HuH-7 (cell line): ENCODE measurements at regions not wholly inside any gene's neighbourhood (a gene's known extent, or its start where the extent isn't known, plus 50 kb on each side); places are given as distances from the start of the nearest gene placed in this dataset.
"Not testable (repeated sequence)": the region's sequence is repeated elsewhere in the genome, so short reads cannot be mapped to it uniquely, and the experiment has no call there.

Source experiments
- DNase-seq: peaks from one replicate; pipeline ENCODE4 v3.0.0; 2011; ENCODE audit warnings: low spot score

GRCh38 chr1:121519042-121519755, 334.4 kb downstream of the SRGAP2C start:
- peak; percentile 61 for DNase-seq

- not testable (repeated sequence) for DNase-seq
Measured at GRCh38 chr1:121519756-121520286, 335.0 kb downstream of the SRGAP2C start.

- DNase-seq, result peak; percentile 23
Measured at GRCh38 chr1:121522061-121522759, 337.4 kb downstream of the SRGAP2C start.

DNA sequence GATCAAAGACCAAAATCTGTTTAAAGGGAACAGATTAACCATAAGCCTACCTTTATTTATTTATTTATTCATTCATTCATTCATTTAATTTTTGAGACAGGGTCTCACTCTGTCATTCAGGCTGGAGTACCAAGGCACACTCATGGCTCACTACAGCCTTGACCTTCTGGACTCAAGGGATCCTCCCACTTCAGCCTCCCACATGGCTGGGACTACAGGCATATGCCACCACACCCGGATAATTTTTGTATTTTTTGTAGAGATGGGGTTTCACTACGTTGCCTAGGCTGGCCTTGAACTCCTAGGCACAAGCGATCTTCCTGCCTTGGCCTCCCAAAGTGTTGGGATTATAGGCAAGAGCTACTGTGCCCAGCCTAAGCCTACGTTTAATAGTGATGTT, 338.3 kb downstream of the SRGAP2C start:
- not testable (repeated sequence) for DNase-seq

DNA sequence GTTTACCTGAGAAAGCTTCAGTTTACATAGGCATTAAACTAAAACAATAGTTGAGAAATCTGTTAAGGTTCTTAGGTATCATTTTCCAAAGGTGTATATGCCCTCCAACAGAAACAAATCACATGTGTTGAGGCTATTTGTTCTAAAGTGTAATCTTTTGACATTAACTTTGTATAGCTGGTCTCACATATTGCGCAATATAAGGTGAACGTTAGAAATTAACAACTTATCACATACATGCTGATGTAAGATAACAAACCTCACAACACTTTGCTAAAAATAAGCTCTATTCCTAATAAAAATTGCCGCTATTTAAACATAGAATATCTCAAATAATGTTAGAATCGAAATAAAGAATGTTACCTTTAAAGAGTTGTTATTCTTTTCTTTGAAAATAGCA, 340.6 kb downstream of the SRGAP2C start:
- DNase-seq, result no peak

DNA sequence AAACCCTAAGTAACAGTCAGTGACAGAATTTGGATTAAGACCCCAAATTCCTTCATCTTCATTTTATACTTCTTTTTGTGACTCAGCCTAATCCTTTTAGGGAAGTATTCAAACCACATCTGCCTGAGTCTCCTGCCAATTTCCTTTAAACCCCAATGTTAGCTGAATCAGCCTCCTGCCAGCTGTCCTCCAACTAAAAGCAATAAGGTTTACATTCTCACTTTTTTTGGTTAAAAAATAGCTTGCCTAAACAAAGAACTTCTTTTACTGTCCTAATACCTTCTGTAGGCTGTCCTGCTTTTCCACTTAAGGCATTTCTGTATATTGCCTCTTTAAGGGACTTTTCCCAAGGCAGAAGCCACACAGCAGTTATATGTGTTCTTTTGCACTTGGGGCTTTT, 344.2 kb downstream of the SRGAP2C start:
- DNase-seq, result not testable (repeated sequence)

DNA sequence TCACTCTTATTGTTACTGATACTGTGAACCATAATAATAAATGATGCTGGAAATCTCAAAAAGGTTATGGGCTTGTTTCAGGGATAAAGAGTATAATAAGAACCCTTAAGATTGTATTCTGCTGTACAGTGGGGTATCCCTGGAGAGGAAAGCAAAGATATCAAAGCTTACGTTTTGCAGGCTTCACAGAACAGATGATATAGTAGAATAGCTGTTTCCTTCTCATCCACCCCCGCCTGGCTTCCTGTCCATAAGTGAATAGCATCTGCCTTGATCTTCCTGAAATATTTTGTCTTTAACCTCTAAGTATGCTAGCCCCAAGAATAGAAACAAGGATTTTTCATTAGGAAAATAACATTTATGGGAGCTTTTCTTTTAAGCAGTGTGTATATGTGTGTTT, 345.3 kb downstream of the SRGAP2C start:
- DNase-seq, result not testable (repeated sequence)

- not testable (repeated sequence) for DNase-seq
Measured at GRCh38 chr1:121531747-121532146, 347.0 kb downstream of the SRGAP2C start.

- not testable (repeated sequence) for DNase-seq
Measured at GRCh38 chr1:121538148-121538547, 353.4 kb downstream of the SRGAP2C start.

- DNase-seq, result no peak
Measured at GRCh38 chr1:121538943-121539575, 354.3 kb downstream of the SRGAP2C start.

- DNase-seq, result not testable (repeated sequence)
Measured at GRCh38 chr1:121543988-121544387, 359.2 kb downstream of the SRGAP2C start.

- DNase-seq, result no peak
Measured at GRCh38 chr1:121544500-121544899, 359.7 kb downstream of the SRGAP2C start.

DNA sequence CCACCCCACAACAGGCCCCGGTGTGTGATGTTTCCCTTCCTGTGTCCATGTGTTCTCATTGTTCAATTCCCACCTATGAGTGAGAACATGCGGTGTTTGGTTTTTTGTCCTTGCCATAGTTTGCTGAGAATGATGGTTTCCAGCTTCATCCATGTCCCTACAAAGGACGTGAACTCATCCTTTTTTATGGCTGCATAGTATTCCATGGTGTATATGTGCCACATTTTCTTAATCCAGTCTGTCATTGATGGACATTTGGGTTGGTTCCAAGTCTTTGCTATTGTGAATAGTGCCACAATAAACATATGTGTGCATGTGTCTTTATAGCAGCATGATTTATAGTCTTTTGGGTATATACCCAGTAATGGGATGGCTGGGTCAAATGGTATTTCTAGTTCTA, 361.1 kb downstream of the SRGAP2C start:
- not testable (repeated sequence) for DNase-seq

DNA sequence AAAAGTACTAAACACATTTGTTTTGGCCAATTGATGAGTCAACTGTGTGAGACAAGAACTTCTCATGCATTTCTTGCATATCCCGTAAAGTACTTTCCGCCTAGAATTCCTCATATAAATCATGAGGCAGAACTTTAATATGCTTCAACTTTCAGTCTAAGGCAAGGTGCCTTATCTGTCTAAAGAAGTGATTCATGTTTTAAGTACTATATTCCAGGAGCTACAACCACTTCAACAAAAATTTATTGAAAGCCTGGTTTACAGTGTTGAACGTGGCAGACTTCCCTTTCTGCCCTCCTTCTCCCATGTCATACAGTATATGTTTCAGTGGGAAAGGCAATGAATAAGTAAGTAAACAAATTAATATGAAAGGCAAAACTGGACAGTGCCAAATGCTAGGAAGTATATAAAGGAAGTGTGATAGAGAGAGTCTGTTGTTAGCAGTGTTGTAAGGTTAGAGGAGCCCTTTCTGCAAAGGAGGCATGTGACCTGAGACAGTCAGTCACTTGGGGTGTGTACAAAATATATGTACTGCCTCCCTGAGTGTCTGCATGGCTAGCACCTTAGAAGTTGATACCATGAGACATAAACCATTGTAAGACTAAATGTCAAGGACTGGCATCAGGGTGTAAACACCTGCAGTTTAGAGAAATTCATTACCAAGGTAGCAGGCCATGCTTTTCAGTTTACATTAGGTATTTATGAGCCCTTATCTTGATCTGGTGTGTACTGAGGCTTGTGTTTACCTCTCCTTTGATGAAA, 362.2 kb downstream of the SRGAP2C start:
- no peak for DNase-seq

DNA sequence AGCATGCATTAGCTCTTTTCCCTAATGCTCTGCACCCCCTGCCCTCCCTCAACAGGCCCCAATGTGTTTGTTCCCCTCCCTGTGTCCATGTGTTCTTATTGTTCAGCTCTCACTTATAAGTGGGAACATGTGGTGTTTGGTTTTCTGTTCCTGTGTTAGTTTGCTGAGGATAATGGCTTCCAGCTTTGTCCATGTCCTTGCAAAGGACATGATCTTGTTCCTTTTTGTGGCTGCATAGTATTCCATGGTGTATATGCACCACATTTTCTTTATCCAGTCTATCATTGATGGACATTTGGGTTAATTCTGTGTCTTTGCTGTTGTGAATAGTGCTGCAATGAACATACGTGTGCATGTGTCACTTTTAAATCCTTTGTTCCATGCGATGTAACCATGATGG, 363.0 kb downstream of the SRGAP2C start:
- not testable (repeated sequence) for DNase-seq

- DNase-seq, result not testable (repeated sequence)
Measured at GRCh38 chr1:121550817-121551216, 366.0 kb downstream of the SRGAP2C start.

DNA sequence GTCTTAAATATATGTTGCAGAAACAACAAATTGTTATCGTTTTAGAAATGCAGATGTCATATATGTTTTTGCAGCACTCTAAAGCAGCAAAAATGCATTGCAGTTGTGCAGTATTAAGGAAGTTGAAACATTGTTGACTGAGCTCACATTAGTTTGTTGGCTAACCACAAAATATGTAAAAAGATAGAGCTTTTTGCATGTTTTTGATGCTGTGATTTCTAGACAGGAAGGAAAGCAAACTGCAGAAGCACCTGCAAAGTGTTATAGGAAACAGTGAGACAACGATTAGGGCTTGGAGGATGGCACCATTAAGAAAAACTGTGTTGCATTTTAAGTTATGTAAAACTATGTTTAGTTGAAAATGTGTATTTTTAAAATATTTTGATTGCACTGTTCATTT, 366.7 kb downstream of the SRGAP2C start:
- not testable (repeated sequence) for DNase-seq

DNA sequence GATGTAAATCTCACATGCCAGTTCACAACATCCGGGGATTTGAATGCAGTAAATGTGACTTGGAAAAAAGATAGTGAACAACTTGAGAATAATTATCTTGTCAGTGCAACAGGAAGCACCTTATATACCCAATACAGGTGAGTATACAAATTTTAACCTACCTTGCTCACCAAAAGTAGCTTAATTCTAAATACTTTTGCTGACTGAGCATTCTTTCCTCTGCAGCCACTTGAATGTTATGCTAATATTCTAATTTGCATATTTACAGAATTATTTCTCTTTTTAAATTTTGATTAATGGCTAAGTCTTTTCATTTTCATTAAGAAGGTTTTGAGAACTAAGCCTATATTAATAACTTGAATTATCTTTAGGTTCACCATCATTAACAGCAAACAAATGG, 371.8 kb downstream of the SRGAP2C start:
- not testable (repeated sequence) for DNase-seq

- not testable (repeated sequence) for DNase-seq
Measured at GRCh38 chr1:121558034-121558433, 373.3 kb downstream of the SRGAP2C start.

GRCh38 chr1:121558514-121558913, 373.7 kb downstream of the SRGAP2C start:
- no peak for DNase-seq

GRCh38 chr1:121566346-121566745, 381.6 kb downstream of the SRGAP2C start:
- no peak for DNase-seq

GRCh38 chr1:121569428-121569827, 384.7 kb downstream of the SRGAP2C start:
- DNase-seq, result no peak
